ENCODE measurements at regions not wholly inside any gene's neighbourhood (a gene's known extent, or its start where the extent isn't known, plus 50 kb on each side); places are given as distances from the start of the nearest gene placed in this dataset.

- TF ChIP-seq, protein P1, sequence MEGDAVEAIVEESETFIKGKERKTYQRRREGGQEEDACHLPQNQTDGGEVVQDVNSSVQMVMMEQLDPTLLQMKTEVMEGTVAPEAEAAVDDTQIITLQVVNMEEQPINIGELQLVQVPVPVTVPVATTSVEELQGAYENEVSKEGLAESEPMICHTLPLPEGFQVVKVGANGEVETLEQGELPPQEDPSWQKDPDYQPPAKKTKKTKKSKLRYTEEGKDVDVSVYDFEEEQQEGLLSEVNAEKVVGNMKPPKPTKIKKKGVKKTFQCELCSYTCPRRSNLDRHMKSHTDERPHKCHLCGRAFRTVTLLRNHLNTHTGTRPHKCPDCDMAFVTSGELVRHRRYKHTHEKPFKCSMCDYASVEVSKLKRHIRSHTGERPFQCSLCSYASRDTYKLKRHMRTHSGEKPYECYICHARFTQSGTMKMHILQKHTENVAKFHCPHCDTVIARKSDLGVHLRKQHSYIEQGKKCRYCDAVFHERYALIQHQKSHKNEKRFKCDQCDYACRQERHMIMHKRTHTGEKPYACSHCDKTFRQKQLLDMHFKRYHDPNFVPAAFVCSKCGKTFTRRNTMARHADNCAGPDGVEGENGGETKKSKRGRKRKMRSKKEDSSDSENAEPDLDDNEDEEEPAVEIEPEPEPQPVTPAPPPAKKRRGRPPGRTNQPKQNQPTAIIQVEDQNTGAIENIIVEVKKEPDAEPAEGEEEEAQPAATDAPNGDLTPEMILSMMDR (IDR thresholded peaks at IDR 0.05): no peak
- no peak for TF ChIP-seq POLR2A (IDR thresholded peaks at IDR 0.05)
Observed at GRCh38 chr19:28489776-28490175, 723.2 kb downstream of the UQCRFS1 start.
